GM12872 (cell line): ENCODE measurements at regions not wholly inside any gene's neighbourhood (a gene's known extent, or its start where the extent isn't known, plus 50 kb on each side); places are given as distances from the start of the nearest gene placed in this dataset.

ENCODE experiments used
- CTCF ChIP-seq: IDR thresholded peaks from 3 replicates; pipeline ENCODE4 v1.5.1; 2011; ENCODE audit warnings: low read depth, mild to moderate bottlenecking, low read length, moderate library complexity; ENCODE audit not compliant: insufficient read depth

GRCh38 chr6:102944475-102944874 lies 1551.0 kb downstream of the GRIK2 start:
- no peak for TF ChIP-seq CTCF

- TF ChIP-seq CTCF = no peak
Measured at GRCh38 chr6:102942206-102942605, 1548.7 kb downstream of the GRIK2 start.

- no peak for TF ChIP-seq CTCF
Measured at GRCh38 chr6:102936959-102937358, 1543.5 kb downstream of the GRIK2 start.

GRCh38 chr6:102928109-102928508 lies 1534.6 kb downstream of the GRIK2 start:
- no peak for TF ChIP-seq CTCF

- no peak for TF ChIP-seq CTCF
Measured at GRCh38 chr6:102918161-102918560, 1524.7 kb downstream of the GRIK2 start.

GRCh38 chr6:102911571-102911970 lies 1518.1 kb downstream of the GRIK2 start:
- TF ChIP-seq CTCF = no peak

GRCh38 chr6:102907181-102907580 lies 1513.7 kb downstream of the GRIK2 start:
- no peak for TF ChIP-seq CTCF

GRCh38 chr6:102902471-102902870 lies 1509.0 kb downstream of the GRIK2 start:
- no peak for TF ChIP-seq CTCF
